KBM-7 (cell line): ENCODE measurements at regions not wholly inside any gene's neighbourhood (a gene's known extent, or its start where the extent isn't known, plus 50 kb on each side); places are given as distances from the start of the nearest gene placed in this dataset.
"Not testable (repeated sequence)": the region's sequence is repeated elsewhere in the genome, so short reads cannot be mapped to it uniquely, and the experiment has no call there.

ENCODE experiments used
- DNase-seq: peaks from one replicate; pipeline ENCODE4 v3.0.0-alpha.2; 2015
- in situ Hi-C: fragments of 300-500 bp; cut with MboI; formaldehyde crosslinking; loops from 2 replicates; pipeline ENCODE4 v1.14.3; 2020; ENCODE audit warnings: low sequenced_read_pairs, low pct_unique_long_range_greater_than_20kb, mixed read lengths

- no peak for DNase-seq
- in situ Hi-C loops, result no loop called here
These were observed 339.5 kb upstream of the ZNF608 start for GRCh38 chr5:125085797-125086505.

DNA sequence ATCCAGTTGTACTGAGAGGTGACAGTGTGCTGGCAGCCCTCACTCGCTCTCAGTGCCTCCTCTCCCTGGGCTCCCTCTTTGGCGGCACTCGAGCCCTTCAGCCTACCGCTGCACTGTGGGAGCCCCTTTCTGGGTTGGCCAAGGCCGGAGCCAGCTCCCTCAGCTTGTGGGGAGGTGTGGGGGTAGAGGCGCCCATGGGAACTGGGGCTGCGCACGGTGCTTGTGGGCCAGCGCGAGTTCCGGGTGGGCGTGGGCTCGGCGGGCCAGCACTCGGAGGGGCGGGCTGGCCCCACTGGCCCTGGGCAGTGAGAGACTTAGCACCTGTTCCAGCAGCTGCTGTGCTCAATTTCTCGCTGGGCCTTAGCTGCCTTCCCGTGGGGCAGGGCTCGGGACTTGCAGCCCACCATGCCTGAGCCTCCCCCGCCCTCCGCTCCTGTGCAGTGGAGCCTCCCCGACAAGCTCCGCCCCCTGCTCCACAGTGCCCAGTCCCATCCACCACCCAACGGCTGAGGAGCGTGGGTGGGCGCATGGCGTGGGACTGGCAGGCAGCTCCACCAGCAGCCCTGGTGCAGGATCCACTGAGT, 342.2 kb upstream of the ZNF608 start:
- in situ Hi-C loops, result no loop called here
- DNase-seq, result no peak

DNA sequence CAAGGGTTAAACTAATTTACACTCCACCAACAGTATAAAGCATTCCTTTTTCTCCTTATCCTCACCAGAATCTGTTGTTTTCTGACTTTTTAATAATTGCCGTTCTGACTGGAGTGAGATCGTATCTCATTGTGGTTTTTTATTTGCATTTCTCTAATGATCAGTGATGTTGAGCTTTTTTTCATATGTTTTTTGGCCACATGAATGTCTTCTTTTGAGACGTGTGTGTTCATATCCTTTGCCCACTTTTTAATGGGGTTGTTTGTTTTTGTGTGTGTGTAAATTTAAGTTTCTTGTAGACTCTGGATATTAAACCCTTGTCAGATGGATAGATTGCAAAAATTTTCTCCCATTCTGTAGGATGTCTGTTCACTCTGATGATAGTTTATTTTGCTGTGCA, 345.7 kb upstream of the ZNF608 start:
- DNase-seq, in situ Hi-C loops: not testable (repeated sequence)

GRCh38 chr5:125093776-125094175, 347.3 kb upstream of the ZNF608 start:
- DNase-seq, result no peak
- in situ Hi-C loops, result no loop called here

DNA sequence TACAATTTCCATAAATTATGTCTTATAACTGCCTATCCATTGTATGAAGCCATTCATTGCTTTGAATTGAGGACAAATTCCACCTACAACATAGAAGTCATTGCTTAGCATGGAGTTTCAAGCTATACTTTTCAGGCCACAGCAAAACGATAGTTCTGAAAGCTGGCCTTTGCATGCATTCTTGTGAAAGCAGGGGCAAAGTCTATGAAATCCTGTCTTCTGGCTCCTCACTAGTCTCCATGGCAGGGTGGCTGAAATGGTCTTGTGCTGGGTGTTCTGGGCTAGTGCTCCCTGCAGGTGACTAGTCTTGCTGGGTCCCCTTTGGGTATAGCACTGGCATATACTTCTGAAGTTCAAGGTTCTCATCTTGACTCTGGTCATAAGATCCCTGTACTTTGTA, 353.9 kb upstream of the ZNF608 start:
- no peak for DNase-seq
- in situ Hi-C loops, result no loop called here

GRCh38 chr5:125100951-125101350, 354.5 kb upstream of the ZNF608 start:
- no peak for DNase-seq
- in situ Hi-C loops, result no loop called here

GRCh38 chr5:125103459-125103858, 357.0 kb upstream of the ZNF608 start:
- DNase-seq, result no peak
- in situ Hi-C loops, result no loop called here

GRCh38 chr5:125106271-125106670, 359.8 kb upstream of the ZNF608 start:
- in situ Hi-C loops, result no loop called here
- no peak for DNase-seq

DNA sequence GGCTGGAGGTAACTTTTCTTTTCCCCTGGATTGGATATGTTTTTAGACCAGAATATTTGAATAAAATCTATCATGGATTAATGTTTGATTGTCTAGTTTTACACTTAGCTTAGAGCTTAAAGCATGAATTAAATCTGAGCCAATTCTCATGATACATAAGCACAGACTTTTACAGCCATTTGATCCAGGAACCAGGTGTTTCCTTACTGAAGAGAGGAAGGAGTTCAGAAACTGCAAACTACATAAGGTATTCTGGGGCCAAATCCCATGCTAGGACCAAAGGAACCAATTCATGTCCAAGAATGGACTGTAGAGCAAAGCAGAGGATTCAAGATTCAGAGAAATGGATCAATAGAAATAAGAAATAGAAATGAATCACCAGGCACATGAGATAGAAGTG, 360.4 kb upstream of the ZNF608 start:
- DNase-seq, result no peak
- in situ Hi-C loops, result no loop called here

- in situ Hi-C loops, result no loop called here
- no peak for DNase-seq
These were observed 362.9 kb upstream of the ZNF608 start for GRCh38 chr5:125109293-125109692.

- DNase-seq, result no peak
- in situ Hi-C loops, result no loop called here
These were observed 363.4 kb upstream of the ZNF608 start for GRCh38 chr5:125109816-125110215.

- DNase-seq, result no peak
These were observed 365.8 kb upstream of the ZNF608 start for GRCh38 chr5:125112196-125112595.

DNA sequence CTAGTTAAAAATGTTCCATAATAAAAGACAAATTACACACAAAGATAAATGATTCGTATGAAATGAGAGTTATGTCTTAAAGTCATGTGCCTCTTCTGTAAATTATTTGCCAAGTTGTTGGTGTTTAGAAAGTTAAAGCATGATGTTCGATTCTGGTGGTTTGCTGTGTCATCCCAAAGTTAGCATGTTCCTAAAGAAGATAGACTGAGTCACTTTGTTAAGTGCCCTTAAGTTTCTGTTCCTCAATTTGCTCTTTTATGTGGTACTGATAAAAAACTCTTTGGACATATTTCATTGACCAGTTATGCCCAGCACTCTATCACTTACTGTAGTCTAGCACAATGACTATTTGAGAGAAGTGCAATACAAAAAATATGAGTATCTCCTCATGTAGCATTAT, 366.9 kb upstream of the ZNF608 start:
- no peak for DNase-seq

More at GRCh38 chr5:125112196-125112595, 365.8 kb upstream of the ZNF608 start:
- in situ Hi-C loops, result no loop called here

GRCh38 chr5:125115195-125115525, 368.7 kb upstream of the ZNF608 start:
- in situ Hi-C loops, result no loop called here
- no peak for DNase-seq

More for the DNA sequence above, 366.9 kb upstream of the ZNF608 start:
- in situ Hi-C loops, result no loop called here

GRCh38 chr5:125117566-125117965, 371.1 kb upstream of the ZNF608 start:
- in situ Hi-C loops, result no loop called here
- no peak for DNase-seq

DNA sequence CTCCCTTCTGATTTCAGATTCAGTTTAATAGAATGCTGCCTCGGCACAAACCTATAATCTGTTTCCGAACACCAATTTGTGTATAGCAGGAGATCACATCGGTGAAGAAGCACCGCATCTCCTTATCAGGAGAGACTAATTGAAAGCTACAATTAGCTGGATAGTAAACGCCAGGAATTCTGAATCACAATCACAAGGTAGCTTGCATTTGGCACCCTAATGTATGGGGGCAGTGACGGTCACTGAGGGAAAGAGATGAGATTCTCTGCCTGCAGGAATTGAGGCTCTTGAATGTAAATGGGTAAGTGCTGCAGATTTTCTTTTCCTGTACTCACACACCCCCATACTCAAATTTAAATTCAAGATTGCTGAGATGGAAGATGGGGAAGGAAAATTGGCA, 373.6 kb upstream of the ZNF608 start:
- DNase-seq, result no peak
- in situ Hi-C loops, result no loop called here

DNA sequence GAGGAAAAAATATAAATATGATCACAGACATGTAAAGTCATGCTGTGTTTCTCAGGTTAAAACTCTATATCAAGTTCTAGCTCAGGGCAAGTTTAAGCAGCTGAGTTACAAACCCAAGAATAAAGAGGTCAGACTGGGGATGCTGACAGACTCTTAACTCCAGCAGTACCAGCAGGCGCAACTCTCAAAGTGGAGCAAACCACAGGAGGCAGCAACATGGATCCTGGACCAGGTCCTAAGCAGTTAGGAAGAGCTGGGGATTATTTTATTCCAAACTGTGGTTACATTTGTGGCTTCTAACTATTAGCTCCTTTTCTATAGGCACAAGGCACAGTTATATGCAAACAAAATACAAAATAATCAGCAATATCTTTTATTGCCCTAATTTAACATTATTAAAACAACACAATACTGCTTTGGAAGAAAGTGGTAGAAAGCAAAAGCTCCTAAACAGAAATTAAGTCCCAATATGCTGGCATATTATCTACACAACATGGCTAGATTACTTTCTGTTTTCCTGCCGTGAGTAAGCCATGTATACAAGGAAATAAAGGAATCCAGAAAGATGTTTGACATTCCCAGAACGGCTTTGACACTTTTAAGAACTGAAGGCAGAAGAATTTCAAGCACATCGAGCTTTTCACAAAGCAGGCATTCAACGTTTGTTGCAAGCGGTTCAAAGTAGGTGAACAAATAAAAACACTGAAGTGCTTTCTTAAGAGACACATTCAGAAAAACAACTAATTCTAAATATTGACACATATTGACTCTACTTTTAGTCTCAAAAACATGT, 378.8 kb upstream of the ZNF608 start:
- in situ Hi-C loops, result no loop called here
- DNase-seq, result no peak

DNA sequence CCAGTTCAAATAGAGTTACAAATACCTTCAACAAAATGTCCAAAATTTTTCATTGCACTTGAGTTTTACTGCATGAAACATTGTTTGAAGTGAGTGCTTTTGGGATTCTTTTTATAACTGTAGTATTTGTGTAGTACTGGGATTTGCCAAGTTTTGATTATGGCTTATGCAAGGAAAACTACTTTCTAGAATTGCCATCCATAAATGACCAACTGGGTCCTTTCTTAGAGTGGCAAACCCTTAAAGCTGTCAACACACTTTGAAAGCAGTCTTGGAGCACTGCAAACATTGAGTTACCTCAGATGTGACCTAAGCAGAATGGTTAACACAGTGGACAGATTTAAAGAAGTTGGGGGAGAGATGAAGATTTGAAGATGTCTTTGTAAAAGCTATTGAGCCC, 379.6 kb upstream of the ZNF608 start:
- in situ Hi-C loops, result no loop called here
- no peak for DNase-seq

DNA sequence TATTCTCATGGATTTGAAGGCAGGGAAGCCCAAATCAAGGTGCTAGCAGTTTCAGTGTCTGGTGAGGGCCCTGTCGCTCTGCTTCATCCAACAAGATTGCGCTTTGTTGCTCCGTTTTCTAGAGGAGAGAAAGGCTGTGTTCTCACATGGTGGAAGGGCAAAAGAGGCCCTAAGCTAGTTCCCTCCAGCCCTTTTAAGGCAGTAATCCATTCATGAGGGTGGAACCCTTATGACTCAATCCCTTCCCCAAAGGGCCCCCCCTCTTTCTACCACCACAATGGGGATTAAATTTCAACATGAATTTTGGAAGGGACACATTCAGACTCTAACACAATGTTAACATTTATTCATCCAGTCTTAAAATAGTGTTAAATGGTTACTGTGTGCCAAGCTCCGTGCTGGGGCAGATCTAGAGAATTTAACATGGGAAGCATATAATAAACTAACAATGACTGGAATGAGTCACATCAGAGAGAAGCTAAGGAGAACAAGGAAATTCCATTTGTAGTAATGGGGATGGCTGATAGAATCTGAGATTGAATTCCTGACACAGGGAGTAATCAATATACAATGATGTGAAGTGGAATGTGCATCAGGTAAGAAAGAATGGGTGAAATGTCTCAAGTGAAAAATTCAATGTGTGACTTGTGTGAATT, 382.8 kb upstream of the ZNF608 start:
- in situ Hi-C loops, result no loop called here

GRCh38 chr5:125130591-125130990, 384.2 kb upstream of the ZNF608 start:
- in situ Hi-C loops, result no loop called here
- no peak for DNase-seq

More for the DNA sequence above, 382.8 kb upstream of the ZNF608 start:
- peak; percentile 1 for DNase-seq
